Osteocyte (in vitro differentiated cells): ENCODE measurements at regions not wholly inside any gene's neighbourhood (a gene's known extent, or its start where the extent isn't known, plus 50 kb on each side); places are given as distances from the start of the nearest gene placed in this dataset.

ENCODE experiments used
- DNase-seq: peaks from one replicate; pipeline ENCODE4 v3.0.0; 2021; ENCODE audit warnings: mixed read lengths; ENCODE audit not compliant: unreplicated experiment; ENCODE audit errors: extremely low spot score
- H3K27ac Mint-ChIP-seq: one replicate; pipeline ENCODE4 v1.8.0; 2021; ENCODE audit warnings: mild to moderate bottlenecking, mixed read lengths; ENCODE audit not compliant: unreplicated experiment
- H3K27me3 Mint-ChIP-seq: one replicate; pipeline ENCODE4 v1.8.0; 2021; ENCODE audit warnings: mixed read lengths; ENCODE audit not compliant: unreplicated experiment
- H3K36me3 Mint-ChIP-seq: one replicate; pipeline ENCODE4 v1.8.0; 2021; ENCODE audit warnings: mixed read lengths; ENCODE audit not compliant: unreplicated experiment
- H3K4me1 Mint-ChIP-seq: one replicate; pipeline ENCODE4 v1.8.0; 2021; ENCODE audit warnings: mixed read lengths; ENCODE audit not compliant: unreplicated experiment
- H3K4me3 Mint-ChIP-seq: one replicate; pipeline ENCODE4 v1.8.0; 2021; ENCODE audit warnings: mild to moderate bottlenecking, moderate library complexity, mixed read lengths; ENCODE audit not compliant: unreplicated experiment
- H3K9me3 Mint-ChIP-seq: one replicate; pipeline ENCODE4 v1.8.0; 2021; ENCODE audit warnings: mixed read lengths; ENCODE audit not compliant: unreplicated experiment
- TF ChIP-seq, protein P1 (sequence below): fragments of 200-600 bp; sonication (generic); IDR thresholded peaks from 2 replicates; pipeline ENCODE4 v1.5.0; 2021; ENCODE audit warnings: antibody characterized with exemption, mild to moderate bottlenecking, moderate library complexity

DNA sequence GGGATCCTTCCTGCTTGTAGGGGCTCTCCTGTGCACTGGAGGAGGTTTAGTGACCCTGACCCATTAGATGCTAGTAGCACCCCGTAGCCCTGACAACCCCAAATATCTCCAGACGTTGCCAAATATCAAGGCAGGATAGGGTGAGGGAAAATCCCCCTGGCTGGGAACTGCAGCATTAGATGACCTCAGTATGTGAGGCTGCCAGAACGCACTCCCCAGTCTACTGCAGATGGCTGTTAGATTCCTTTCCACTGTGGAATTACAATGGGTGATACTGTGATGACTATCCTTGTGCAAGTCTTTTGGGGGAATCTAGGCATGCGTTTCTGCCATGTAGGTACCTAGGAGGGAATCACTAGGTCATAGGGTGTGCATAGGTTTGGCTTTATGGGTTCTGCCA lies 226.3 kb upstream of the KCNG1 start:
- Mint-ChIP-seq H3K36me3 (no peaks in the 10 kb centered on the region), H3K27ac (no peak overlapping the region)
- DNase-seq = no peak

DNA sequence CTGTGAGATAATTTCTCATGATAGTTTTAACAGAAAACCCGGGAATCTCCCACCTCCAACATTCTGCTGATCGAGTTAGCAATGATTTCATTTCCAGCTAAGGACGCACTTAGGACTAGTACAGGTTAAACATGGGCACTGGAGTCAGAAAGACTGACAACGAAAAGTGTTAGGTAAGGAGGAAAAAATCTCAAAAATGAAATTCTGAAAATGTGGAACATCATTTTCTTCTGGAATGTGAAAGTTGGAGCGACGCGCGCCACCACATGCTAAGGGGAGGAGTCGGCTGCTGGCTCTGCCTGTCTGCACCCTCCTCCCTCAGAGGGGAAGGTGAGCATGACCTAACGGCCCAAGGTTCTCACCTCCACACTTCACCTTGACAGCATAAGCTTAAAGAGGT lies 221.6 kb upstream of the KCNG1 start:
- Mint-ChIP-seq H3K27ac (no peak overlapping the region), H3K9me3 (peaks cover 16% of the 10 kb centered on the region), H3K4me1 (no peaks in the 10 kb centered on the region)

More for the DNA sequence above, 226.3 kb upstream of the KCNG1 start:
- Mint-ChIP-seq H3K27me3 (peaks cover 45% of the 10 kb centered on the region), H3K9me3 (no peaks in the 10 kb centered on the region), H3K4me3 (no peak overlapping the region), H3K4me1 (no peaks in the 10 kb centered on the region)
- TF ChIP-seq, protein P1, sequence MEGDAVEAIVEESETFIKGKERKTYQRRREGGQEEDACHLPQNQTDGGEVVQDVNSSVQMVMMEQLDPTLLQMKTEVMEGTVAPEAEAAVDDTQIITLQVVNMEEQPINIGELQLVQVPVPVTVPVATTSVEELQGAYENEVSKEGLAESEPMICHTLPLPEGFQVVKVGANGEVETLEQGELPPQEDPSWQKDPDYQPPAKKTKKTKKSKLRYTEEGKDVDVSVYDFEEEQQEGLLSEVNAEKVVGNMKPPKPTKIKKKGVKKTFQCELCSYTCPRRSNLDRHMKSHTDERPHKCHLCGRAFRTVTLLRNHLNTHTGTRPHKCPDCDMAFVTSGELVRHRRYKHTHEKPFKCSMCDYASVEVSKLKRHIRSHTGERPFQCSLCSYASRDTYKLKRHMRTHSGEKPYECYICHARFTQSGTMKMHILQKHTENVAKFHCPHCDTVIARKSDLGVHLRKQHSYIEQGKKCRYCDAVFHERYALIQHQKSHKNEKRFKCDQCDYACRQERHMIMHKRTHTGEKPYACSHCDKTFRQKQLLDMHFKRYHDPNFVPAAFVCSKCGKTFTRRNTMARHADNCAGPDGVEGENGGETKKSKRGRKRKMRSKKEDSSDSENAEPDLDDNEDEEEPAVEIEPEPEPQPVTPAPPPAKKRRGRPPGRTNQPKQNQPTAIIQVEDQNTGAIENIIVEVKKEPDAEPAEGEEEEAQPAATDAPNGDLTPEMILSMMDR = no peak

DNA sequence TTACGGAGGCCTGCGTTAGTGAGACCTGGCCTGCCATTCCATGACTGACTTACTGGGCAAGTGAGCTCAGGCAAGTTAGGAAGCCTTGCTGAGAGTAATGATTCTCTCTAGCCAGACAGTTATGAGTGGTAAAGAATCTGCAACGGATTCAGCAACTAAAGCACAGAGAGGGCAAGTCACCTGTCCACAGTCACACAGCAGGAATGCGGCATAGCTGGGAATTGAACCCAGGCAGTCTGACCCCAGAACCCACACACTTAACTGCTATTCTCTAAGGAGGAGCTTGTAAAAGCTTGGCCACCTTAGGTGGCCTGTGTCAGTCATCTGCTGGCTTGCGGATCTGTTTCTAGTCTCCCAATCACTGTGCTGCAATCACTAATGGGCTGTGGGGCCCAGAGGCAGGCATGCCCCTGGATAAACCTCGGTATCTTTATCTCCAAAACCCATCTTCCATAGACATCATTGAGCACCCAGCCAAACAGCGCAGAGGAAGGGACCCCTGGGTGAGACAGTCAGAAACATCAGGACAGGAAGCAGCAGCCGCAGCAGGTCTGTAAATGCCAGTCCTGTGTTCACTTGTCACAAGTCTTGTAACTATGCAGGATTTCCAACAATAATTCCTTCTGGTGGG lies 215.9 kb upstream of the KCNG1 start:
- H3K36me3 Mint-ChIP-seq = peaks cover 3% of the 10 kb centered on the region
- no peak for DNase-seq
- TF ChIP-seq, protein P1 = no peak
- H3K27me3 Mint-ChIP-seq = peaks cover 32% of the 10 kb centered on the region
- peaks cover 3% of the 10 kb centered on the region for H3K4me1 Mint-ChIP-seq
- H3K4me3 Mint-ChIP-seq = no peak overlapping the region
- no peak overlapping the region for H3K27ac Mint-ChIP-seq
- H3K9me3 Mint-ChIP-seq = peaks cover 20% of the 10 kb centered on the region

More for the DNA sequence above, 221.6 kb upstream of the KCNG1 start:
- Mint-ChIP-seq H3K4me3 (no peak overlapping the region), H3K27me3 (peaks cover 32% of the 10 kb centered on the region), H3K36me3 (peaks cover 3% of the 10 kb centered on the region)
- TF ChIP-seq, protein P1 = no peak
- DNase-seq = no peak

DNA sequence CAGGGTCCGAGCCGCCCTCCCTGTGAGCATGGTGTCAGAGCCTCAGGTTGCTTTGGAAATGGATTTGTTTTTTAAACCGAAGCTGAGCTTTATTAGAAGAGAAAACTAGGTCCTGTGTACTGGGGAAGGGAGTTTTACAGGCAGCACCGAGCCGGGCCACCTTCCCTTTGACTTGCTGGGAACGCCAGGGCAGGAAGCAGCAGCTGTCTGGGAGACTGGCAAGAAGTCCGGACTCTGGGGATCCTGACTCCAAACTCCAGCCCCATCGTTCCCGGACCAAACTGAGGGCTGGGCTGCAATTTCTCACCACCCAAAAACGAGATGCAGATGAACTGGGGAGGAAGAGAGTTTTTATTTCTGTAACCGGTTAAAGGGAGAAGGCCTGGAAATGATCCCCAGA lies 214.9 kb upstream of the KCNG1 start:
- TF ChIP-seq, protein P1 = no peak
- no peak overlapping the region for H3K27ac Mint-ChIP-seq
- no peak for DNase-seq
- H3K27me3 Mint-ChIP-seq = peaks cover 35% of the 10 kb centered on the region
- H3K9me3 Mint-ChIP-seq = peaks cover 13% of the 10 kb centered on the region
- H3K4me1 Mint-ChIP-seq = peaks cover 3% of the 10 kb centered on the region
- H3K36me3 Mint-ChIP-seq = peaks cover 3% of the 10 kb centered on the region
- no peak overlapping the region for H3K4me3 Mint-ChIP-seq

DNA sequence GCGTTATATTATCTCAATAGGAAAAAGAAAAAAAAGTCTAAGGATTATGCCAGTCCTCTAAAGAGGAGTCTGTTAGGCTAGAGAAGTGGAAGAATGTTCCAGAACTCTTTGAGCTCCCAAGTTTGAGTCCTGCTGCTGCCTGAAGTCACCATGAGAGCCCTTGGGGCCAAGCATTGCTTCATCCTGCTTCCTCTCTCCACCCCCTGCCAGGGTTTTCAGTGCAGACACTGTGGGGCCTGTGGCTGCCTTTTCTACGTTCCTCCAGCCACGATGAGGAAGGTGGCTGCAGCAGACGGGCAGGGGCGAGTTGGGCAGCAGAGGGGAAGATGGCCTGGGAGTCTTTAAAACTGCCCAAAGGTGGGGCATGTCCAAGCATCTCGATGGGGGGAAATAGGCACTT lies 214.4 kb upstream of the KCNG1 start:
- DNase-seq = no peak

More for the DNA sequence above, 214.4 kb upstream of the KCNG1 start:
- Mint-ChIP-seq H3K27me3 (peaks cover 33% of the 10 kb centered on the region), H3K27ac (no peak overlapping the region), H3K4me1 (peaks cover 3% of the 10 kb centered on the region), H3K36me3 (peaks cover 3% of the 10 kb centered on the region), H3K9me3 (peaks cover 8% of the 10 kb centered on the region), H3K4me3 (no peak overlapping the region)
- TF ChIP-seq, protein P1 = no peak
